ENCODE measurements at regions not wholly inside any gene's neighbourhood (a gene's known extent, or its start where the extent isn't known, plus 50 kb on each side); places are given as distances from the start of the nearest gene placed in this dataset.

GRCh38 chr2:223510713-223511112, 91.4 kb downstream of the SCG2 start:
- no peak for TF ChIP-seq CTCF (IDR thresholded peaks at IDR 0.05; ENCODE audit: insufficient read depth, low read length, poor library complexity, severe bottlenecking)
- no peak for DNase-seq (ENCODE audit: extremely low read depth, insufficient read length)

GRCh38 chr2:223511168-223511567, 91.0 kb downstream of the SCG2 start:
- TF ChIP-seq CTCF (IDR thresholded peaks at IDR 0.05; ENCODE audit: insufficient read depth, low read length, poor library complexity, severe bottlenecking): no peak
- DNase-seq (ENCODE audit: extremely low read depth, insufficient read length): no peak
- Histone ChIP-seq H3K36me3 (ENCODE audit: control insufficient read depth, insufficient read depth, low read length) (no peaks in the 10 kb centered on the region), H3K27me3 (replicated peaks; ENCODE audit: control insufficient read depth, insufficient read depth, low read length) (no peaks in the 10 kb centered on the region; the same call in 1 of the 2 replicates), H3K4me3 (replicated peaks; ENCODE audit: low read depth, low read length) (no peak overlapping the region)

More at GRCh38 chr2:223510713-223511112, 91.4 kb downstream of the SCG2 start:
- H3K36me3 ChIP-seq (ENCODE audit: control insufficient read depth, insufficient read depth, low read length): no peaks in the 10 kb centered on the region
- no peak overlapping the region for H3K4me3 ChIP-seq (replicated peaks; ENCODE audit: low read depth, low read length)
- no peaks in the 10 kb centered on the region; the same call in 1 of the 2 replicates for H3K27me3 ChIP-seq (replicated peaks; ENCODE audit: control insufficient read depth, insufficient read depth, low read length)

GRCh38 chr2:223513771-223514455, 88.2 kb downstream of the SCG2 start:
- H3K27me3 ChIP-seq (replicated peaks; ENCODE audit: control insufficient read depth, insufficient read depth, low read length): no peaks in the 10 kb centered on the region; the same call in 1 of the 2 replicates
- no peak for TF ChIP-seq CTCF (IDR thresholded peaks at IDR 0.05; ENCODE audit: insufficient read depth, low read length, poor library complexity, severe bottlenecking)
- no peak overlapping the region for H3K4me3 ChIP-seq (replicated peaks; ENCODE audit: low read depth, low read length)
- DNase-seq (ENCODE audit: extremely low read depth, insufficient read length): no peak
- H3K36me3 ChIP-seq (ENCODE audit: control insufficient read depth, insufficient read depth, low read length): no peaks in the 10 kb centered on the region

- DNase-seq (ENCODE audit: extremely low read depth, insufficient read length): no peak
- H3K27me3 ChIP-seq (replicated peaks; ENCODE audit: control insufficient read depth, insufficient read depth, low read length): no peaks in the 10 kb centered on the region
- no peak overlapping the region for H3K4me3 ChIP-seq (replicated peaks; ENCODE audit: low read depth, low read length)
- H3K36me3 ChIP-seq (ENCODE audit: control insufficient read depth, insufficient read depth, low read length): no peaks in the 10 kb centered on the region
- no peak for TF ChIP-seq CTCF (IDR thresholded peaks at IDR 0.05; ENCODE audit: insufficient read depth, low read length, poor library complexity, severe bottlenecking)
Observed at GRCh38 chr2:223519471-223519870, 82.7 kb downstream of the SCG2 start.

GRCh38 chr2:223522796-223523195, 79.4 kb downstream of the SCG2 start:
- Histone ChIP-seq H3K4me3 (replicated peaks; ENCODE audit: low read depth, low read length) (no peak overlapping the region), H3K36me3 (ENCODE audit: control insufficient read depth, insufficient read depth, low read length) (no peaks in the 10 kb centered on the region), H3K27me3 (replicated peaks; ENCODE audit: control insufficient read depth, insufficient read depth, low read length) (no peaks in the 10 kb centered on the region)
- no peak for TF ChIP-seq CTCF (IDR thresholded peaks at IDR 0.05; ENCODE audit: insufficient read depth, low read length, poor library complexity, severe bottlenecking)
- DNase-seq (ENCODE audit: extremely low read depth, insufficient read length): no peak

All from GM06990 (cell line).